H1 (cell line): ENCODE measurements at regions not wholly inside any gene's neighbourhood (a gene's known extent, or its start where the extent isn't known, plus 50 kb on each side); places are given as distances from the start of the nearest gene placed in this dataset.
"Not testable (repeated sequence)": the region's sequence is repeated elsewhere in the genome, so short reads cannot be mapped to it uniquely, and the experiment has no call there.

Source experiments
- CHD1 ChIP-seq: IDR thresholded peaks from 2 replicates; pipeline ENCODE4 v1.6.1; 2012; ENCODE audit warnings: low read depth, low read length, improper control_type of control experiment
- CTCF ChIP-seq, 3 experiments: IDR thresholded peaks; 1 replicate in 2 of 3; 2 replicates in 1 of 3; pipeline versions ENCODE4 v1.5.1 to v1.6.1; 2011; ENCODE audit warnings: low read length in 3 of 3, mild to moderate bottlenecking in 3 of 3, inconsistent platforms in 2 of 3, low read depth in 1 of 3, moderate library complexity in 1 of 3; ENCODE audit not compliant: insufficient read depth in 1 of 3; ENCODE audit errors: control extremely low read depth in 1 of 3
- EZH2 ChIP-seq: fragments of 200-600 bp; sonication (generic); IDR thresholded peaks from 2 replicates; pipeline ENCODE4 v1.7.1; 2012; ENCODE audit warnings: low read depth, mild to moderate bottlenecking, moderate library complexity, low read length, inconsistent platforms; ENCODE audit not compliant: severe bottlenecking
- GABPA ChIP-seq: IDR thresholded peaks from 2 replicates; pipeline ENCODE4 v1.6.1; 2011; ENCODE audit warnings: mild to moderate bottlenecking, low read length, moderate library complexity, borderline replicate concordance; ENCODE audit not compliant: insufficient read depth
- HDAC2 ChIP-seq, 2 experiments: fragments of 300-600 bp in 1 of 2; sonication (generic) in 1 of 2; IDR thresholded peaks; 2 replicates each; pipeline ENCODE4 v1.6.1; 2011 to 2012; ENCODE audit warnings: low read depth in 2 of 2, low read length in 2 of 2, mild to moderate bottlenecking in 2 of 2, moderate library complexity in 2 of 2, borderline replicate concordance in 1 of 2, inconsistent platforms in 1 of 2
- JUN ChIP-seq: IDR thresholded peaks from 2 replicates; pipeline ENCODE4 v1.6.1; 2011; ENCODE audit warnings: low read depth, mild to moderate bottlenecking, improper control_type of control experiment, low read length
- KDM1A ChIP-seq: fragments of 200-600, 300-600 bp; sonication (generic); IDR thresholded peaks from 2 replicates; pipeline ENCODE4 v1.7.1; 2016; ENCODE audit warnings: mild to moderate bottlenecking, low read length, borderline replicate concordance
- POLR2A ChIP-seq, 2 experiments: IDR thresholded peaks; 1 replicate in 1 of 2; 2 replicates in 1 of 2; pipeline ENCODE4 v1.6.1; 2011; ENCODE audit warnings: low read depth in 2 of 2, low read length in 2 of 2, mild to moderate bottlenecking in 2 of 2; ENCODE audit errors: control extremely low read depth in 1 of 2
- POU5F1 ChIP-seq: IDR thresholded peaks from 2 replicates; pipeline ENCODE4 v1.6.1; 2011; ENCODE audit warnings: low read depth, mild to moderate bottlenecking, low read length, moderate library complexity
- SP1 ChIP-seq: IDR thresholded peaks from 2 replicates; pipeline ENCODE4 v1.6.1; 2011; ENCODE audit warnings: low read depth, low read length
- SP2 ChIP-seq: IDR thresholded peaks from 2 replicates; pipeline ENCODE4 v1.6.1; 2012; ENCODE audit warnings: mild to moderate bottlenecking, low read length, inconsistent platforms
- TAF1 ChIP-seq: IDR thresholded peaks from 2 replicates; pipeline ENCODE4 v1.6.1; 2011; ENCODE audit warnings: mild to moderate bottlenecking, low read depth, low read length
- TAF7 ChIP-seq: optimal IDR thresholded peaks from 2 replicates; pipeline ENCODE3; 2011; ENCODE audit warnings: low read depth, mild to moderate bottlenecking, inconsistent platforms, low read length, moderate library complexity, borderline replicate concordance
- YY1 ChIP-seq: IDR thresholded peaks from 2 replicates; pipeline ENCODE4 v1.6.1; 2011; ENCODE audit warnings: low read depth, mild to moderate bottlenecking, low read length

- not testable (repeated sequence) for TF ChIP-seq POU5F1; JUN; CTCF (IDR thresholded peaks at IDR 0.05; ENCODE audit: control extremely low read depth in 1 of 3, insufficient read depth in 1 of 3, low read depth in 1 of 3, low read length in 3 of 3); KDM1A; HDAC2 (IDR thresholded peaks at IDR 0.05; ENCODE audit: borderline replicate concordance in 1 of 2, low read depth in 2 of 2, low read length in 2 of 2); EZH2; CHD1; POLR2A (IDR thresholded peaks at IDR 0.05; ENCODE audit: control extremely low read depth in 1 of 2, low read depth in 2 of 2, low read length in 2 of 2); GABPA; SP2; YY1; SP1; TAF7; TAF1
Measured at GRCh38 chr3:125836011-125836551, 132.9 kb upstream of the ROPN1B start.
